ENCODE measurements at regions not wholly inside any gene's neighbourhood (a gene's known extent, or its start where the extent isn't known, plus 50 kb on each side); places are given as distances from the start of the nearest gene placed in this dataset.

- TF ChIP-seq PTTG1 (tag; IDR thresholded peaks at IDR 0.05; ENCODE audit: low read depth) (no peak), NR0B1 (IDR thresholded peaks at IDR 0.05; ENCODE audit: partially characterized antibody) (no peak), SRF (CRISPR knock-in tag; IDR thresholded peaks at IDR 0.05) (no peak), ZNF76 (CRISPR knock-in tag; IDR thresholded peaks at IDR 0.05; ENCODE audit: borderline replicate concordance) (no peak), YY1 (IDR thresholded peaks at IDR 0.05; ENCODE audit: borderline replicate concordance in 1 of 3, control insufficient read depth in 1 of 3, extremely low read depth in 1 of 3, insufficient read depth in 3 of 3, insufficient read length in 1 of 3, insufficient replicate concordance in 2 of 3, low read depth in 1 of 3, low read length in 2 of 3) (no peak), CEBPZ (IDR thresholded peaks at IDR 0.05; ENCODE audit: borderline replicate concordance, low read depth, low read length) (no peak), ELF2 (CRISPR knock-in tag; IDR thresholded peaks at IDR 0.05) (no peak), BRF2 (IDR thresholded peaks at IDR 0.05; ENCODE audit: borderline replicate concordance, insufficient read depth, insufficient read length) (no peak), ID3 (CRISPR knock-in tag; IDR thresholded peaks at IDR 0.05) (no peak), ID3 (tag; IDR thresholded peaks at IDR 0.05) (no peak), CREBBP (IDR thresholded peaks at IDR 0.05; ENCODE audit: low read depth, low read length) (no peak)
Measured at GRCh38 chr1:227459977-227460376, 103.4 kb upstream of the ZNF678 start (continued).
